ENCODE measurements at regions not wholly inside any gene's neighbourhood (a gene's known extent, or its start where the extent isn't known, plus 50 kb on each side); places are given as distances from the start of the nearest gene placed in this dataset.
"Not testable (repeated sequence)": the region's sequence is repeated elsewhere in the genome, so short reads cannot be mapped to it uniquely, and the experiment has no call there.

DNA sequence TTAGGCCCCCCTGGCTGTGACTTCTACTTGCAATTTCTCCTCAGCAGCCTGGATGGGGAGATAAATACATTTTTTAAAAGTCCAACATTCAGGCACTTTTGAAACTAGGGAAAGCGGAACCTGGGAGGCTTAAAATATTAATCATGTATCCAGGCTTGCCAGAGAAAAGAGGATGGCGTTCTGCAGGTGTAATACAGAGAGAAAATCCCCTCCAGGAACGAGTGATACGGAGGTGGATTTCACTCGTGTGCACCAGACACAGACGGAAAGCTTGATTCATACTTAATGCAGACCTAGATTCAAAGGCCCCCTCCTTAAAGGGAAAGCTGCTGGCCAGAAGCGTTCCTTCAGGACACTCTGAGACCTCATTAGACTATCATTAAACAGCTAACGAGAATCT is 354.0 kb upstream of the BOD1L1 start:
- DNase-seq (ENCODE audit: extremely low read depth in 1 of 2, low read depth in 1 of 2), result no peak

DNA sequence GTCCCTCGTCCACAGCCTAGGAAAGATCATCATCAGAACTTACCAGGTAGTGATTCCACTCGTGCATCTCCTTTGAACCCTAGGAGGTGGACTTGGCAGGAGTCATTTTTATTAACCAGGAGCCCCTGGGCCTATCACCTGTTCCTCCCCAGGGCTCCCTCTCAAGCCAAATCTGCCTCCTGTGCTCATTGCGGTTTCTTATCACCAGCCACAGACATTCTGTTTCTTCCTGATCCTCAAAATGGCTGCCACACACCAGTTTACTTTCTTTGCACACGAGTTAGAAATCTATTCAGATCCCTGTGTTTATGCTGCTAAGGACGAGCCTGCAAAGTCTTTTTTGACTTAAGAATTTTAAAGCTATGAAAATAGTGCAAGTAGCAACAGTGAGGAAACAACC is 354.5 kb upstream of the BOD1L1 start:
- DNase-seq (ENCODE audit: extremely low read depth in 1 of 2, low read depth in 1 of 2), result no peak

DNA sequence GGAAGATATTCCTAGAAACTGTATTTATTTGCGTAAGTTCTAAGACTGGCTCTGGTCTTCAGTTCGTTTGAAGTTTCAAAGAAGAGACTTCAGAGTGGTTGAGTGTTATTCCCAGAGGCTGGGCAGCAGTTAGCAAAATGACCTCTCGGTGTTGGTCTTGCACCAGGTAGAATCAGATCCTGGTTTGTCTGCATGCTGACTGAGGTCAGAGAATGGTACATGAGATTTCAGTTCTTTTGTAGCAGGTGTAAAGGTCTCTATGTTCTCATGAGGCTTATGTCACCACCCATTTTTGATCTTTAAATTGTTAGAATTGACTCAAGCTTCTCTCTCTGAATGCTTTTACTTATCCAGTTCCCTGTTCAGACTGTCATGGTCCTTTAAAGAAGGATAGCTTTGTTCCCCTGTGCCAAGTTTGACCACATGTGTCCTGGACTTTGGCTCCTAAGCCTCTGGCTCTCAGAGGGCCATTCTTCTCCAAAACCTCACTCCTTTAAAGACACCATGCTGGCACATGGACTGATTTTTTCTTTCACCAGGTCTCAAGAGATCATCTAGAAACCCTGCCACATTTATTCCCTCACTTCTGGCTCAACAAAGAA is 355.8 kb upstream of the BOD1L1 start:
- no peak for DNase-seq (ENCODE audit: extremely low read depth in 1 of 2, low read depth in 1 of 2)

DNA sequence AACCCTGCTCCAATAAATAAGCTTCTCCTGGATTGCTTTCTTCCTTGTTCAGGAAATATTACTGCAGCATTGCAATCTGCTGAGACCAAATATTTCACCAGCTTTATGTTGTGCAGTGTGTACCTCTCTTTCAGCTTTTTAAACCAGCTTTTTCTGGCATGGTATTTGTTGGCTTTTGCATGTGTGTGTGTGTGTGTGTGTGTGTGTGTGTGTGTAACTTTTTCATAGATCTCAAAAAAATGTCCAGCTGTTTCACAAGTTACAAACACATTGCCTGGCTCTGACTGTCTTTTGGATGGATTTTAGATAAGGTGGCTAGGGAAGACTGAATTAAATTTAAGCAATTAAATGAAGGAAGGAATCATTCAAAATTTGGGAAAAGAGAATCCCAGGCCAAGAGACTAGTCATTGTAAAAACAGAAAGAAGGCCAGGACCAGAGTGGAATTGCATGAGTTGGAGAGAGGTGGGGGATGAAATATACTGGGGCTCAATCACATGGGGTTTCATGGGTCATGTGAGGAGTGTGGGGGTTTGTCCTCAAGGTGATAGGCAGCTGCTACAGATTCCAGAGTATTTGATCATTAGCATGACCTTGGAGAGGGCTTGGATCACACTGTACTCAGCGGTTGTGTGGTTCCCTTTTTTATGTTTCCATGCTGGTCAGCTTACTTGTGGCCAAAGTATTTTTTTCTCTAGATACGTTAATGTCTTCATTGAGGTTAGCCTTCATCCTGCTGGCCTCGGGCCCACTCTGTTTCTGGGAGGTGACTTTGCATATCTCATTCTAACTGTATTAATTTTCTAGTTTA is 357.7 kb upstream of the BOD1L1 start:
- DNase-seq (ENCODE audit: extremely low read depth in 1 of 2, low read depth in 1 of 2), result no peak

DNA sequence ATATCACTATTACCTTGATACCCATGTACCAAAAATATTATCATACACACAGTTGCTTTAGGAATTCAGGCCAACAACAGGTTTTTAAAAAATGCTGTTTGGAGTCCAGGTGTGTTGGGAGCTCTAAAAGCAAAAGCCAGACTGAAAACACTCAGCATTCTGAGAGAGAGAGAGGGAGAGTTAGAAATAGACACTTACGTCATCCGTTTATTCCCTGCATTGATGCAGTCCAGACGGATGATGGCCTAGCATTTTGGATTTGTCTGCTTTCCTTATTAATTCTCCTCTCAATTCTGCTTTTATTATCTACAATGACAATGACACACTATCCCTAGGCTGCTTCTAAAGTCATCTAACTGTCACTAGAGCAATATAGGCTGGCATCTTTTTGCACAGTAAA is 358.3 kb upstream of the BOD1L1 start:
- DNase-seq (ENCODE audit: extremely low read depth in 1 of 2, low read depth in 1 of 2), result no peak

DNA sequence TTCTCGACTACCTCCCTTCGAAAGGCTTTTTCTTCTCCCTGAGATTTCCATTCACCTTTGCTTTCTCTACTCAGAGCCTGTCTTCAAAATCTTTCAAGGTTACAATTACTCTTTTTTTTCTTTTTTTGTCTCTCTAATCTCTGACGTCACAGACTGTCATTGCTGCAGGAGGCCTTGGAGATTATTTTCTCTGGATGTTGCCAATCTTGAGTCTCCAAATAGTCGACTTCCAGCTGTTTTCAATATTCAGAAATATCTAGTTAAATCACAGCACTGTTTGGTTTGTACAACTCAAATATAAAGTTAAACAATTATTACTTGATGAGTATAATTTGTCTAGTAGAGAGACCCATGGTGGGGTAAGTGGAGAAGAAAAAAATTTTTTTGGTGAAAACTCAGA is 359.0 kb upstream of the BOD1L1 start:
- DNase-seq (ENCODE audit: extremely low read depth in 1 of 2, low read depth in 1 of 2), result no peak

DNA sequence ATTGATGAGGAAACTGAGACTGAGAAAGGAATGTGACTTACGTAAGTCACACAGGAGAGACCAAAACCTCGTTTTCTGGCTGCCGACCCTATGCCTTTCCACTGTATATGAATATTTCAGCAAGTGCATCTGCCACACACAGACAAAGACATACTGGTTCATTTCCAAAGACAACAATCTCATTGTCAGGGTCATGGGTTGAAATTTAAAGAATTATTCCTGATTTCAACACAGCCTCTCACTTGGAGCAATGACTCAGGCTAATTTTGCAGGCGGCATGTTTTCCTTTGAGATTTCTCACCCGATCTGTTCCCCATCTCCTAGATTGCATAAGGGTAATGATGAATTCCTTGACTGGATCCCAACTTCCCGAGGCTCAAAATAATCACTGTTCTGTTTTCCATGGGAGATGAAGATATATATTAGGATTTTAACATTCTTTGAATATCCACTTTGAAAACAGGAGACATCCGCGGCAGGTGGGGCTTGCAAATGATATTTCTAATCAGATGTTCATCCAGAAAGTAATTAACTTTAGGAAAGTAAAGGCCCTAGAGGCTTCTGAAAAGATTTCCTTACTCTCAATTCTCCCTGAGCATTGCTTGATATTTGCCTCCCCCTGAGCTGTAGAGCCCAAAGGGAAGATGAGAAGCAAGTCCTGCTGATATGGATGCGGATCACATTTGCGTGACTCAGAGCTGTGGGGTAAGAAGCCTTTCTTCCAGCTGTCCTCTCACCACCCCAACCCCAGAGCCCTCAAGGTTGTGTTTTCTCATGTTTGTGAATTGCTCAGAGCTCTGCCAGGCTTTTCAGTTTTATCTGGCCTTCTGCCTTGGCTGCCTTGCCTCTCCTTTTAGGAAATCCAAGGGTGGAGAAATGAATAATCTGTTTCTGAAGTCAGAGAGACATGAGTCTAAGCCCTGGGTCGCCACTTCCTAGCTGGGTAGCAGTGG is 361.1 kb upstream of the BOD1L1 start:
- DNase-seq (ENCODE audit: extremely low read depth in 1 of 2, low read depth in 1 of 2), result no peak

DNA sequence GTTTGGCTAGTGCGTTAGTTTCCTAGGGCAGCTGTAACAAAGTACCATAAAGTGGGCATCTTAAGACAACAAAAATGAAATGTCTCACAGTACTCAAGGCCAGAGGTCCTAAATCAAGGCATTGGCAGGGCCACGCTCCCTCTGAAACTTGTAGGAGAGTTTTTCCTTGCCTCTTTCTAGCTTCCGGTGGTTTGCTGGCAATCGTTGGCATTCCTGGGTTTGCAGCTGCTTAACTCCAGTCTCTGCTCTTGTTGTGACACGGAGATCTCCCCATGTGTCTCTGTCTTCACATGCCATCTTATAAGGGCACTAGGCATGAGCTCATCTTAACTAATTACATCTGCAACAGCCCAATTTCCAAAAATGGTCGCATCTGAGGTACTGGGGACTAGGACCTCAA is 362.0 kb upstream of the BOD1L1 start:
- DNase-seq (ENCODE audit: extremely low read depth in 1 of 2, low read depth in 1 of 2), result no peak

DNA sequence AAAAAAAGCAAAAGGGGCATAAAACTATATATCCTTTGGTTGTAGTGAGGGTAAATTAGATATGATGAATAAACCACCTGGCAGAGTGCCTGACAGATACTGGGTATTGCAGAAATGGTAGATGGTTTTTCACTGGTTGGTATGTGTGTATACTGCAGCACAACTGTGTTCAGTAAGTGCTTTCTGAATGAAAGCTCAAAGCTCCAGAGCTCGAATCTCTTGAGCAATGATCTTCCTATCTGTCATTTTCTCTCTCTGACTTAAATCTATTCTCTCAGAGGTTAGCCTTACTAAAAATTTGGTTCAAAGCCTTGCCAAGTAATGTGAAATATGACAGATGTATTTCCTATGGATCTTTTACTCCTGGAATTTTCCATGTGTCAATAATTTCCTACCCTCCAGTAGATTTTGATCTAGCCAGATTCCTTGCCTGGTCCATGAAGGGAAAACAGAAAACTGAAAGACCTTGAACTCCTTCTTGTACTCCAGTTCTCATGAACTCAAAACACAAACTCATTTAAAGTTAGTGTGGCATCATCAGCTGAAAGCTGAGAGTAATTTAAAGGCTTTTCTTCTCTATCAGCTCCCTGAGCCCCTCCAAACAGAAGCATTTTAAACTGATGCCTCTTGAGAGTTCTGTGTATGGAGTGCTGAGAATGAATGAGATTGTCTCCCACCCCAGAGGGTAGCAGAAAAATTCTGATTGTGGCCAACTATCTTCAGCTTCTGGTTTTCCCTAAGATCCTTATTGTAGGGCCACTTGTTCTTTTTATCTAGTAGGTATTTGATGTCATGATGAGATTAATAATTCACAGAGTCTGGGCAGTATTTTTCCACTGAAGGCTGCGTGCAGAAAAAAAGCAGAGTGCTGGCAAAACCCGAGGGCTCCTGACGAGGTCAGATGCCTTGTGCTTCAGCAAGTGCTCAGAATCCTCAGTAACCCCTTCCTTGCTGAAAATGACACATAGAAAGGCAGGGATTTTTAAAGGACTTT is 363.4 kb upstream of the BOD1L1 start:
- no peak for DNase-seq (ENCODE audit: extremely low read depth in 1 of 2, low read depth in 1 of 2)

DNA sequence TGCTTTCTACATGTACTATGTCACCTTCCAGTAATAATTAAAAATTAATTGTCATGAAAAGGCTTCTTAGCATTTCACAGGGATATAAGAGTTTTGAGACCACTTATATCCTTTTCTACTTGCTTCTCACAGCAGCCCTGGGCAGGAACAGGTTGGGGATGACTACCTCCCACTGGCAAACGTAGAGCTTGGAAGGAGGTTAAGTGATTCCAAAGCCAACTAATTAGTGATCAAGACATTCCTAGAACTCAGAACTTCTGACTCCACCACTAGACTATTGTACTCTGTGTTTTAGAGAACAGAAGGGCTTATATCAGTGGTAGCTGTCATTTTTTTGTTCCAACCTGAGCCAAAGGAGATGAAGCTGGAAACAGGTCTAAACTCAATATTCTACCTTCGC is 364.5 kb upstream of the BOD1L1 start:
- DNase-seq (ENCODE audit: extremely low read depth in 1 of 2, low read depth in 1 of 2), result no peak

DNA sequence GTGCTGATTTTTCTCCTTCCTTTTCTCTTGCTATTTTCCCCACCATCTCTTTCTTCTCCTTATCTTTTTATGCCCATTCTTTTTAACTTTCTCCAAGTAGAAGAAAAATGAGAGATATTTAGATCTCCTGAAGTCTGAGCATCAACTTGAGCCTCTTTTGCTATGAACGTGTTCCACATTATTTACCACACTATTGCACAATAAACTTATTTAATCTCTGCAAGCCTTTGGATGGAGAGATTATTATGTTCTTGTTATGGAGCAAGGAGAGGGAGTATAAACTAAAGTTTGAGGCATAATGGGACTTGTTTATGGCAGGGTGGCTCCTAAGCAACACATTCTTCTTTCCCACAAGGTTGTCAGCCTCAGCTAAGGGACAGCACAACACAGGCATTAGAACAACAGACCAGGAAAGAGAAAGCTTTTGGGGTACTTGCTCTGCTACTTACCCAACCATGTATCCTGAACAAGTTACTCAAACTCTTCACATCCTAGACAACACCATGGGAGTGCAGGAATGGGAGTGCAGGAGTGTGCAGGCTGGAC is 365.5 kb upstream of the BOD1L1 start:
- DNase-seq (ENCODE audit: extremely low read depth in 1 of 2, low read depth in 1 of 2), result no peak

DNA sequence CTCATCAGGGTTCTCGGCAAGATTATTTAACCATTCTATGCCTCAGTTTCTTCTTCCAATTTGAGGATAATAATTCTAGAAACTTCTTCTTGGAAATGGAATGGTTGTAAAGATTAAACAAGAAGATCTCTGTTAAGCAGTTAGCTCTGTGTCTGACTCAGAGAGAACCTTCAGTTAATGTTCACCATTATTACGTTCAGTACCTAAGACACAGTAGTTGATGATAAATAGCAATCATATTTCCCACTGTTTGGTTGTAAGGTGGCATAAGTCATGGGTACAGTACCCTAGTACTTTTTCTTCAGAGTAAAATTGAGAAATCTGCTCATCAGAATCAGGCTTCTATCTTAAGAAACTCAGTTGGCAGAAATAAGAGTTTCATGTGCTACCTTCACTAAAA is 366.5 kb upstream of the BOD1L1 start:
- DNase-seq (ENCODE audit: extremely low read depth in 1 of 2, low read depth in 1 of 2), result no peak

DNA sequence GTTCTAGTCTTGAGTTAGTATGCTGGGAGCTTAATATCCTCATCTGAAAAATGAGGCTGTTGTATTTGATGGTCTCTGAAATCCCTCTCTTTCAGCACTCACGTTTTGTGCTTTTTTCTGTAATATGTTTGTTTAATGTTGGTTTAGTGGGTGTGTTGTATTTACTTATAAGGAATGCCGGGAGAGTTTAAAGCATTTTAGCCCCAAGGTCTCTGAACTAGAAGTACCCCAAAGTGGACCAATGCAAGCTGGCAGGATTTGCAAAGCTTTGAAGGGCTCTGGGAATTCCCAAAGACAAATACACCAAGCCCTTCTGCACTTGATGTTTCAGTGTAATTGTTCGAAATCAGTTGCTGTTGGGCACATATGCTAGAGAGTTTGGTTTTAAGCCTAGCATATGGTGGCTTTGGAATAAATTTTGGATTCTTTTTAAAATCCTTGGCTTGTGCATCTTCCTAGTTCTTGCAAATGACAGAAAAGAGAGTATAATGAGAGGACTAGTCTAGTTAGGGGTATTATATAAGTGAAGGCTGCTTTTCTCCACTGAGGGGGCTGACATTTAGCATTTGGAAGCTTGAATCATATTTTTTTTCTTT is 371.4 kb upstream of the BOD1L1 start:
- DNase-seq (ENCODE audit: extremely low read depth in 1 of 2, low read depth in 1 of 2), result no peak

DNA sequence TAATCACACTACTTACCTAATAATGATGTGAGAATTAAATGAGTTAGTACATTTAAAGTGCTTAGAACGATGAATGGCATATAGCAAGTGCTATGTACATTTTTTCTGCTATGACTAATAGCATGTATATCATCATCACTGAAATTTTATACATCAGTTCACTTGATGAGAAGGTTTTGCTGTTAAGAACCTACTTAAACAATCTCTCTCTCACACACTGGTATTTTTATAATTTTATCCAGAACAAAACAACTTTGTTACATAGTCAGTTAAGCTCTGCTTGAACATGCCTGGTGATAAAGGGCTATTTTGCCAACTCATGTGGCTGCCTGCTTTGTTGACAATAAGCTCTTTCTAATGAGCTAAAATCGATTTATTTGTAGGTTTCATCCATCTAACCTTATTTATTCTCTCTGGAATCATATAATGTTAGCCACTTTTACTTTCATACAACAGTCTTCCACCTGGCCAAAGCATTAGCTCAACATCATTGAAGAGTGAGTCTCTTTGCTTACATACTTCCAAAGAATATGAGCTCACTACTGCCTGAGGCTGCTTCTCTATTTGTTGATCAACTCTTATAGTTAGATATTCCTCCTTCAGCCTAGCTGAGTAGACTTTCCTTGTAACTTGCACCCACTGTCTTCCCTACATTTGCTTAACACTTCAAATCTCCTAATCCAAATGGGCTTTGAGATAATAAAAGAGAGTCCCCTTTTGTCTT is 372.7 kb upstream of the BOD1L1 start:
- no peak for DNase-seq (ENCODE audit: extremely low read depth in 1 of 2, low read depth in 1 of 2)

DNA sequence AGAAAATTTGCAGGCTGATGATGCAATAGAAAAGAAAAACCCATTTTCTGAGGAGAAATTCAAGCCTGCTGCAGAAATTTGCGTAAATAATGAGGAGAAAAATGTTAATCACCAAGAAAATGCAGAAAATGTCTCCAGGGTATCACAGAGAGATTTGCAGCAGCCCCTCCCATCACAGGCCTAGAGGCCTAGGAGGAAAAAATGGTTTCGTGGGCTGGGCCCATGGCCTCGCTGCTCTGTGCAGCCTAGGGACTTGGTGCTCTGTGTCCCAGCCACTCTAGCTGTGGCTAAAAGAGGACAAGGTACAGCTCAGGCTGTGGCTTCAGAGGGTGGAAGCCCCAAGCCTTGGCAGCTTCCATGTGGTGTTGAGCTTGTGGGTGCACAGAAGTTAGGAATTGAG is 374.8 kb upstream of the BOD1L1 start:
- not testable (repeated sequence) for DNase-seq (ENCODE audit: extremely low read depth in 1 of 2, low read depth in 1 of 2)

DNA sequence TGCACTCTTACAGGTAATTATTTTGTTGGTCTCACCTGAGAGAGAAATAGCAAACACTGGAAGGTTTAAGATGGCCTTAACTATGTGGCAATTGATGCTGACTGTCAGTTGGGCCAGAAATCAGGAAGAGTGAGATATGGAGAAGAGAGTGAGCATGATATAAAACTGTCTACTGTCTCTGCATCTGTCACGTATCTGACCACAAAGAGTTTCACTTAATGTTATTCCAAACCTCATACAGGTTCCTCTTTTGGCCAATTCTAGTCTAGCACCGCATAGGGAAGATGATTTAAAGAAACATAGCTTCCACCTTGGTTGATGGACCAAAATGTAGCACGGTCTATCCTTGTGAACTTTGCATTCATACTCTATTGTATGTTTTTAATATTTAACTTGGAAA is 381.0 kb upstream of the BOD1L1 start:
- no peak for DNase-seq (ENCODE audit: extremely low read depth in 1 of 2, low read depth in 1 of 2)

DNA sequence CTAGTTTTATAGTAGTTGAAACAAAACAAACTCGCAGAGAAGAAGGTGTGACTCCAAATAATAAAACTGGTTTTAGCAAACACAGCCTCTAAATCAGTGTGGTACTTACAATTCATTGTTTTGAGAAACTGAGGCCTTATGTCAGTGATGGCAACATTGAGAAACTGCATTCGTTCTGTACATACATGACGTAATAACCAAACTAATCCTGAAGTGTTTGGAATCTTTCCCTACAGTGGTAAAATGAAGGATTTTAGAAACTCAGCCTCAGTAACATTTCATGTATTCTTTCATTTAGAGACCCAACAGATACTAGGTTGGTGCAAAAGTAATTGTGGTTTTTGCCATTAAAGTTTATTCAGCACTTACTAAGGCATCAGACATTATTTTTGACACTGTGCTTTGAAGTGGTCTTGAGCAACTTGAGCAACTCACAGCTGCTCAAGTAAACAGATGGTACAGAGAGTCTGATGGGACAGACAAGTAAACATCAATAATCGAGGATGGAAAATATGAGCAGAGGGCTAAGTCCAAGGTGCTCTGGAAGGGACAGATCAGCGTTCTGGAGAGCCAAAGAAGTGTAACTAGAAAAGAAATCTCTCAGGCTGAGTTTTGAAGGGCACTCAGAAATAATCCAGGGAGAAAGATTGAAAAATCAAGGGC is 390.8 kb upstream of the BOD1L1 start:
- no peak for DNase-seq (ENCODE audit: extremely low read depth in 1 of 2, low read depth in 1 of 2)

DNA sequence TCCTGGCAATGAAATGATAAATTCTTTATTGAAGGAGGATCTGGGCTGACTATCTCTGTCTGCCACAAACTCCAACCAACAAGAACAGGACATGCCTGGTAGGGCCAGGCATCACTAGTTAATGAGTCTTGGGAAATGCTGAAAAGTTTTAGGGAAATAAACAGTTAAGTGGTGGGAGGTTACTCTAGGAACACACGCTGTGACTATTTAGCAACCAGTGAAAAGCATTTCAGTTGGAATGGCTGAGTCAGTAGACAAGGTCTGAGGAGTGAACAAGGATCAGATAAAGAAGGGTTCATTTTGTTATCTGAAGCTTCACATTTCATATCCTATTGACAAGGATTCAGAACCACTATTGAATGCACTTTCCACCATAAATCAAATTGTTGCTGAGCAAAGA is 394.9 kb upstream of the BOD1L1 start:
- DNase-seq (ENCODE audit: extremely low read depth in 1 of 2, low read depth in 1 of 2), result no peak

DNA sequence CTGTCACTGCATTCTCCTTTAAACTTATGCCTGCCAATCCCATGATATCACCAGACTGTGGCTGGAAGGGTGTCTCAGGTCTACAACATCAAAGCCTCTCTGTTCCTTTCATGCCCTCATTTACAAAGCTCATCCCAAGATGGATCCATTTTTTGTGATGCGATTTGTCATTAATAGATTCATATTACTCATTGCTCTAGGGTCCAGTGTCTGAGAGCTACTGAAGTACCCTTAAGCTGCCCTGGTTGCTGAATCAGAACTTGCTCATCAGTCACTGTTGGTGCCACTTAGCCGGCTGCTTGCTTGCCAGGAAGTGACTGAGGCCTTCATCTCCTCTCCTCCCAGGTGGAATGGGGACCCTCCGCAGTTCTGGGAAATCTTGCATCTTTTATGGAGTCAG is 395.5 kb upstream of the BOD1L1 start:
- DNase-seq (ENCODE audit: extremely low read depth in 1 of 2, low read depth in 1 of 2), result no peak

Measured in stimulated activated CD8-positive, alpha-beta memory T cell treated with anti-CD3 and anti-CD28 coated beads, Interleukin-7, amount 100 ng/mL, for 48 hours (primary cell).